Thyroid gland (tissue), 4 donors: ENCODE measurements at regions not wholly inside any gene's neighbourhood (a gene's known extent, or its start where the extent isn't known, plus 50 kb on each side); places are given as distances from the start of the nearest gene placed in this dataset.

Source experiments
- DNase-seq, 2 donors: peaks; one replicate each; pipeline ENCODE4 v3.0.0-alpha.2; 2019
- H3K27ac ChIP-seq, 3 donors: fragments of 200-600 bp; sonication (generic); 1 replicate in 2 of 3; 2 replicates in 1 of 3; pipeline ENCODE4 v1.5.1; 2016 to 2019; ENCODE audit warnings: mild to moderate bottlenecking in 1 of 3, moderate library complexity in 1 of 3
- H3K27me3 ChIP-seq: fragments of 200-600 bp; sonication (generic); one replicate; pipeline ENCODE4 v1.5.1; 2019
- H3K36me3 ChIP-seq, 2 donors: fragments of 200-600 bp; sonication (generic); one replicate each; pipeline ENCODE4 v1.5.1; 2016 to 2019
- H3K4me1 ChIP-seq, 2 donors: fragments of 200-600 bp; sonication (generic); one replicate each; pipeline ENCODE4 v1.5.1; 2017 to 2019
- H3K4me3 ChIP-seq, 3 donors: fragments of 200-600 bp; sonication (generic); replicated peaks in 1 of 3; 1 replicate in 2 of 3; 2 replicates in 1 of 3; pipeline ENCODE4 v1.5.1; 2016; ENCODE audit warnings: mild to moderate bottlenecking in 1 of 3
- H3K9me3 ChIP-seq: fragments of 200-600 bp; sonication (generic); one replicate; pipeline ENCODE4 v1.5.1; 2017
- CTCF ChIP-seq, 6 experiments: fragments of 200-600 bp in 3 of 6; fragments of 450-650 bp in 3 of 6; sonication (generic) in 3 of 6; IDR thresholded peaks; one replicate each; pipeline ENCODE4 v1.5.1; 2016 to 2019; ENCODE audit warnings: antibody characterized with exemption in 6 of 6, mild to moderate bottlenecking in 2 of 6, inconsistent platforms in 1 of 6, moderate library complexity in 1 of 6
- POLR2A ChIP-seq, 2 donors: fragments of 450-650 bp; IDR thresholded peaks; one replicate each; pipeline ENCODE4 v1.6.1; 2017; ENCODE audit warnings: antibody characterized with exemption in 2 of 2, mild to moderate bottlenecking in 2 of 2, moderate library complexity in 1 of 2
- WGBS, 2 donors: methylation state at CpG; one replicate each; pipeline ENCODE4 v1.1.5; 2017; 5-methylcytosine and 5-hydroxymethylcytosine counted together
- intact Hi-C: fragments of 100-400 bp; cut with DNase I; formaldehyde crosslinking; loops from one replicate; pipeline ENCODE4 v1.15.1; 2023

GRCh38 chr6:125439512-125439911 lies 137.7 kb upstream of the HDDC2 start:
- 87 to 97% methylated on average over 1 of the region's 1 CpG for WGBS, 2 donors
- no peak for TF ChIP-seq CTCF (IDR thresholded peaks at IDR 0.05)
- TF ChIP-seq POLR2A (IDR thresholded peaks at IDR 0.05) = no peak
- H3K36me3 ChIP-seq = no peaks in the 10 kb centered on the region
- no peak overlapping the region for H3K27ac ChIP-seq
- H3K4me1 ChIP-seq = no peaks in the 10 kb centered on the region
- H3K9me3 ChIP-seq = no peaks in the 10 kb centered on the region
- no peak for DNase-seq
- no peak overlapping the region for H3K4me3 ChIP-seq
- H3K27me3 ChIP-seq = no peaks in the 10 kb centered on the region
- intact Hi-C loops = no loop called here

DNA sequence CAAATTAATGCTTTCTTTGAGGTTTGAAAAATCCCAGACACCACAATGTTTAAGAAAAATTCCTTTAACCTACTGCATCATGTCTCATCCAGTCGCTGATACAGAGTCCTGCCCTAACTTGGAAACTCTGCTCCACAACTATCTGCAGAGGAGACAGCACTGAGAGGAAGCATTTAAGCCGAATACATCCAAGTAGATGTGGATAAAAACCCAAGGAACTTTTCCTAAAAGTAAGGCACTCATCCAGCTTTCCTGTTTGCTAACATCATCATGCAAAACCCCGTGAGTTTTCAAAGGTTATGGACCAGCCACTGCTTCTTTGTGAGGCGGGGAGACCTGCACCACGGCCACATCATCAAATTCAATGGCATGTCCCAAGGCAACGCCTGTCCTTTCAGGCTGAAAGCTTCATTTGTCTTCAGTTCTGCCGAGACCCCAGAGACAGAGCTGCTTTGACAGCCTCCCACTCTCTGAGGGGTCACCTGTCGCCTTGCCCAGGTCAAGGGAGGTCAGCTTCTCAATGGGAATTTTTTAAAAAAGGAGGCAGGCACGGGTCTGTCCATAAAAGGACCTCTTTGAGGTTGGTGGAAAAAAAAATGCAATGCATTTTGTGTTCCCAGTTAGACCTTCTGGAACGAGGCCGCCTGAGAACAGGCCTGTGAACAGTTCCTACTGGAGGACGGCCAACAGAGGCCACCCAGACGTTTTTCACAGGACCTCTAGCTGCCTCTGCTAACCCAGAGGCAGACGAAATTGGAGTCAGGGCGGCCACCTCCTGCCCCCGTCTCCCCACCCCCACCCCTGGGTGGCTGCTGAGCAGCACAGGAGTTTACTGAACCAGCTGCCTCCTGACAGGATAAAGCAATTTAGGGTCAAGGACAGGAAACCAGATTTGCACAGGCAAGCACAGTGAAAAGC lies 142.5 kb upstream of the HDDC2 start:
- no peak for DNase-seq

GRCh38 chr6:125445054-125445453 lies 143.3 kb upstream of the HDDC2 start:
- TF ChIP-seq CTCF (IDR thresholded peaks at IDR 0.05) = no peak
- no peak for TF ChIP-seq POLR2A (IDR thresholded peaks at IDR 0.05)
- DNase-seq = no peak
- H3K27ac ChIP-seq = no peak overlapping the region
- H3K4me1 ChIP-seq = no peaks in the 10 kb centered on the region
- no peaks in the 10 kb centered on the region for H3K27me3 ChIP-seq
- H3K9me3 ChIP-seq = no peaks in the 10 kb centered on the region
- WGBS, 2 donors = 72 to 81% methylated on average over 8 of the region's 8 CpGs
- intact Hi-C loops = no loop called here
- H3K4me3 ChIP-seq = no peak overlapping the region
- no peaks in the 10 kb centered on the region for H3K36me3 ChIP-seq

More for the DNA sequence above, 142.5 kb upstream of the HDDC2 start:
- Histone ChIP-seq H3K27me3 (no peaks in the 10 kb centered on the region), H3K4me1 (no peaks in the 10 kb centered on the region), H3K36me3 (no peaks in the 10 kb centered on the region), H3K4me3 (no peak overlapping the region), H3K9me3 (no peaks in the 10 kb centered on the region), H3K27ac (no peak overlapping the region)
- WGBS, 2 donors = 64 to 71% methylated on average over 12 to 16 of the region's 16 CpGs
- intact Hi-C loops = no loop called here
- TF ChIP-seq POLR2A (IDR thresholded peaks at IDR 0.05) = no peak

GRCh38 chr6:125446011-125446410 lies 144.2 kb upstream of the HDDC2 start:
- no peak for DNase-seq
- H3K4me1 ChIP-seq = no peaks in the 10 kb centered on the region
- intact Hi-C loops = no loop called here
- H3K4me3 ChIP-seq = no peak overlapping the region
- H3K36me3 ChIP-seq = no peaks in the 10 kb centered on the region
- 90 to 92% methylated on average over 5 of the region's 5 CpGs for WGBS, 2 donors
- H3K27ac ChIP-seq = no peak overlapping the region
- no peaks in the 10 kb centered on the region for H3K27me3 ChIP-seq
- no peak for TF ChIP-seq CTCF (IDR thresholded peaks at IDR 0.05)
- no peak for TF ChIP-seq POLR2A (IDR thresholded peaks at IDR 0.05)
- no peaks in the 10 kb centered on the region for H3K9me3 ChIP-seq

DNA sequence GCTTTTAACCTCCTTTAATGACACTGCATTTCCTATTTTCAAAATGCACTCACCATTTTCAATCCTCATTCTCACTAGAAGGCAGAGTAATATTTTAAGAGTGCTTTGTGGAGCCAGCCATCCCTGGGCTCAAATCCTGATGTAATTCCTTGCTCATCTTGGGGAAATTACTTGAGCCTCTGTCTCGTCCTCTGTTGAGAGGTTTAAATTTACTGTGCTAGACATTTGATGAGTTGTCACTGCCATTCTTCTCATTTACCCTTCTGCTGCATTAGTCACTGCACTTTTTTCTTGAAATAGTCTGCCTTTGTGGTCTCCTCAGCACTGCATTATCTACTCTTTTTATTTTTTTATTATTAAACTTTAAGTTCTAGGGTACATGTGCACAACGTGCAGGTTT lies 150.0 kb upstream of the HDDC2 start:
- 45 to 47% methylated on average over 2 of the region's 2 CpGs for whole genome bisulfite sequencing, 2 donors

More for the DNA sequence above, 150.0 kb upstream of the HDDC2 start:
- Histone ChIP-seq H3K4me3 (no peak overlapping the region), H3K9me3 (no peaks in the 10 kb centered on the region), H3K27me3 (no peaks in the 10 kb centered on the region), H3K27ac (no peak overlapping the region), H3K36me3 (no peaks in the 10 kb centered on the region), H3K4me1 (no peaks in the 10 kb centered on the region)
- TF ChIP-seq CTCF (IDR thresholded peaks at IDR 0.05) (no peak), POLR2A (IDR thresholded peaks at IDR 0.05) (no peak)
- DNase-seq = no peak
- intact Hi-C loops = no loop called here
